H9 (cell line): ENCODE measurements at regions not wholly inside any gene's neighbourhood (a gene's known extent, or its start where the extent isn't known, plus 50 kb on each side); places are given as distances from the start of the nearest gene placed in this dataset.
"Not testable (repeated sequence)": the region's sequence is repeated elsewhere in the genome, so short reads cannot be mapped to it uniquely, and the experiment has no call there.

Experiments used
- DNase-seq: peaks from one replicate; pipeline ENCODE4 v3.0.0-alpha.2; 2017
- H2AFZ ChIP-seq: one replicate; pipeline ENCODE4 v1.6.1; 2013; ENCODE audit warnings: mild to moderate bottlenecking, low read length, control low read depth, moderate library complexity
- H2AK5ac ChIP-seq: 2 replicates; pipeline ENCODE4 v1.6.1; 2013; ENCODE audit warnings: low read length, control low read depth, mixed read lengths; ENCODE audit not compliant: insufficient read length
- H2BK120ac ChIP-seq: one replicate; pipeline ENCODE4 v1.6.1; 2013; ENCODE audit warnings: low read depth, mild to moderate bottlenecking, low read length, control low read depth, inconsistent platforms; ENCODE audit not compliant: poor library complexity, severe bottlenecking
- H2BK12ac ChIP-seq: 2 replicates; pipeline ENCODE4 v1.6.1; 2013; ENCODE audit warnings: low read length, control low read depth, mixed read lengths, low read depth; ENCODE audit not compliant: insufficient read length
- H2BK15ac ChIP-seq: 2 replicates; pipeline ENCODE4 v1.6.1; 2013; ENCODE audit warnings: low read depth, low read length, control low read depth
- H2BK20ac ChIP-seq: one replicate; pipeline ENCODE4 v1.6.1; 2013; ENCODE audit warnings: low read depth, mild to moderate bottlenecking, low read length, control low read depth, inconsistent platforms; ENCODE audit not compliant: poor library complexity, severe bottlenecking
- H2BK5ac ChIP-seq: 2 replicates; pipeline ENCODE4 v1.6.1; 2013; ENCODE audit warnings: low read length, control low read depth, mixed read lengths; ENCODE audit not compliant: insufficient read length
- H3K14ac ChIP-seq: 2 replicates; pipeline ENCODE4 v1.6.1; 2013; ENCODE audit warnings: low read length, control low read depth; ENCODE audit not compliant: insufficient read depth
- H3K18ac ChIP-seq: 2 replicates; pipeline ENCODE4 v1.6.1; 2013; ENCODE audit warnings: low read depth, mild to moderate bottlenecking, mixed read lengths, low read length, control low read depth; ENCODE audit not compliant: insufficient read length
- H3K23ac ChIP-seq: 2 replicates; pipeline ENCODE4 v1.6.1; 2013; ENCODE audit warnings: low read length, control low read depth, mixed read lengths, low read depth; ENCODE audit not compliant: insufficient read length
- H3K23me2 ChIP-seq: 2 replicates; pipeline ENCODE4 v1.6.1; 2013; ENCODE audit warnings: low read depth, mild to moderate bottlenecking, mixed read lengths, low read length, control low read depth; ENCODE audit not compliant: insufficient read length, poor library complexity, severe bottlenecking
- H3K27ac ChIP-seq: 2 replicates; pipeline ENCODE4 v1.5.1; 2013; ENCODE audit warnings: low read length, control low read depth, mixed read lengths, low read depth; ENCODE audit not compliant: insufficient read length
- H3K27me3 ChIP-seq: 2 replicates; pipeline ENCODE4 v1.6.1; 2013; ENCODE audit warnings: low read length, control low read depth, inconsistent platforms; ENCODE audit not compliant: insufficient read depth
- H3K4ac ChIP-seq: 2 replicates; pipeline ENCODE4 v1.6.1; 2013; ENCODE audit warnings: low read depth, mild to moderate bottlenecking, control low read depth, inconsistent platforms, low read length, moderate library complexity
- H3K4me1 ChIP-seq: 2 replicates; pipeline ENCODE4 v1.6.1; 2013; ENCODE audit warnings: low read length, control low read depth, inconsistent platforms; ENCODE audit not compliant: insufficient read depth
- H3K4me2 ChIP-seq: 2 replicates; pipeline ENCODE4 v1.6.1; 2013; ENCODE audit warnings: low read length, control low read depth, mixed read lengths; ENCODE audit not compliant: insufficient read length, insufficient read depth
- H3K56ac ChIP-seq: 2 replicates; pipeline ENCODE4 v1.6.1; 2013; ENCODE audit warnings: low read depth, mild to moderate bottlenecking, mixed read lengths, low read length, control low read depth; ENCODE audit not compliant: insufficient read length
- H3K79me1 ChIP-seq: 2 replicates; pipeline ENCODE4 v1.6.1; 2013; ENCODE audit warnings: low read depth, mild to moderate bottlenecking, moderate library complexity, low read length, control low read depth, inconsistent platforms; ENCODE audit not compliant: insufficient read depth, poor library complexity, severe bottlenecking
- H3K79me2 ChIP-seq: 2 replicates; pipeline ENCODE4 v1.6.1; 2013; ENCODE audit warnings: low read length, control low read depth, inconsistent platforms; ENCODE audit not compliant: insufficient read depth
- H3K9ac ChIP-seq: 2 replicates; pipeline ENCODE4 v1.6.1; 2013; ENCODE audit warnings: low read length, control low read depth, mixed read lengths; ENCODE audit not compliant: insufficient read length; ENCODE audit errors: extremely low read depth
- H3K9me3 ChIP-seq: one replicate; pipeline ENCODE4 v1.6.1; 2013; ENCODE audit warnings: low read depth, low read length, inconsistent platforms; ENCODE audit not compliant: control insufficient read depth
- H3T11ph ChIP-seq: one replicate; pipeline ENCODE4 v1.6.1; 2013; ENCODE audit warnings: mild to moderate bottlenecking, low read length, control low read depth, inconsistent platforms
- H4K20me1 ChIP-seq: one replicate; pipeline ENCODE4 v1.6.1; 2013; ENCODE audit not compliant: control insufficient read depth, insufficient read length, insufficient read depth
- H4K5ac ChIP-seq: 2 replicates; pipeline ENCODE4 v1.6.1; 2013; ENCODE audit warnings: low read depth, mild to moderate bottlenecking, mixed read lengths, low read length, control low read depth; ENCODE audit not compliant: insufficient read length
- H4K8ac ChIP-seq: replicated peaks from 2 replicates; pipeline ENCODE4 v1.6.1; 2013; ENCODE audit warnings: low read length, control low read depth, mixed read lengths, low read depth; ENCODE audit not compliant: insufficient read length
- H4K91ac ChIP-seq: 2 replicates; pipeline ENCODE4 v1.6.1; 2013; ENCODE audit warnings: low read depth, mild to moderate bottlenecking, moderate library complexity, mixed read lengths, low read length, control low read depth; ENCODE audit not compliant: insufficient read length
- H3K27ac Mint-ChIP-seq, 3 experiments: 2 replicates in 2 of 3; 3 replicates in 1 of 3; pipeline ENCODE4 v1.8.0; 2020 to 2021; ENCODE audit warnings: mixed read lengths in 3 of 3, mild to moderate bottlenecking in 1 of 3, moderate library complexity in 1 of 3
- H3K27me3 Mint-ChIP-seq: 2 replicates; pipeline ENCODE4 v1.8.0; 2021; ENCODE audit warnings: low read depth, mild to moderate bottlenecking, moderate library complexity, mixed read lengths
- H3K36me3 Mint-ChIP-seq, 3 experiments: 2 replicates in 2 of 3; 3 replicates in 1 of 3; pipeline ENCODE4 v1.8.0; 2020 to 2021; ENCODE audit warnings: low read depth in 3 of 3, mixed read lengths in 3 of 3; ENCODE audit not compliant: insufficient read depth in 1 of 3
- H3K4me1 Mint-ChIP-seq, 2 experiments: 2 replicates each; pipeline ENCODE4 v1.8.0; 2020; ENCODE audit warnings: mixed read lengths in 2 of 2
- H3K4me3 Mint-ChIP-seq, 2 experiments: 2 replicates in 1 of 2; 3 replicates in 1 of 2; pipeline ENCODE4 v1.8.0; 2020 to 2021; ENCODE audit warnings: mild to moderate bottlenecking in 2 of 2, mixed read lengths in 2 of 2, moderate library complexity in 1 of 2
- H3K9me3 Mint-ChIP-seq, 2 experiments: 2 replicates in 1 of 2; 3 replicates in 1 of 2; pipeline ENCODE4 v1.8.0; 2020; ENCODE audit warnings: mild to moderate bottlenecking in 2 of 2, mixed read lengths in 2 of 2, moderate library complexity in 1 of 2
- CTCF ChIP-seq: fragments of 200-600 bp; sonication (generic); conservative IDR thresholded peaks from 3 replicates; pipeline ENCODE4 v1.8.0; 2021; ENCODE audit warnings: antibody characterized with exemption, mild to moderate bottlenecking
- WGBS: extraction: QIAGEN DNeasy Blood & Tissue Kit; methylation state at CpG from one replicate; pipeline ENCODE4 v1.1.7; 2013; ENCODE audit warnings: missing lambda C conversion rate, low lambda C conversion rate, mixed read lengths; ENCODE audit not compliant: insufficient read length; ENCODE audit errors: extremely low coverage; 5-methylcytosine and 5-hydroxymethylcytosine counted together

GRCh38 chr6:4208158-4208557 lies 72.8 kb upstream of the ECI2 start:
- Histone ChIP-seq H2BK20ac (no peak overlapping the region), H3K9ac (no peak overlapping the region), H2BK12ac (no peak overlapping the region), H3K4ac (no peak overlapping the region), H3K27me3 (no peaks in the 10 kb centered on the region), H3K4me2 (no peak overlapping the region), H4K5ac (no peak overlapping the region), H3K9me3 (peaks cover 10% of the 10 kb centered on the region), H2BK5ac (no peak overlapping the region), H2AFZ (no peak overlapping the region), H3K4me1 (no peaks in the 10 kb centered on the region), H3K23me2 (no peaks in the 10 kb centered on the region), H2BK15ac (no peak overlapping the region), H3K18ac (no peak overlapping the region), H3K27ac (no peak overlapping the region), H4K8ac (no peak overlapping the region), H3K79me1 (no peaks in the 10 kb centered on the region), H4K91ac (no peak overlapping the region), H3T11ph (no peak overlapping the region), H3K56ac (no peak overlapping the region), H3K14ac (no peak overlapping the region), H2AK5ac (no peak overlapping the region), H2BK120ac (no peak overlapping the region), H3K23ac (no peak overlapping the region), H4K20me1 (no peaks in the 10 kb centered on the region), H3K79me2 (no peaks in the 10 kb centered on the region)
- no peak overlapping the region for H3K4me3 Mint-ChIP-seq
- peaks cover 36% of the 10 kb centered on the region in 2 experiments for H3K9me3 Mint-ChIP-seq
- H3K27me3 Mint-ChIP-seq: peaks cover 8% of the 10 kb centered on the region
- peaks cover 4% of the 10 kb centered on the region in 2 experiments for H3K4me1 Mint-ChIP-seq
- no CpG with 5 or more reads among the region's 2 CpGs for WGBS
- DNase-seq: no peak
- no peak for TF ChIP-seq CTCF
- no peak overlapping the region for H3K27ac Mint-ChIP-seq
- peaks cover 11 to 32% (median 22%) of the 10 kb centered on the region in 3 experiments for H3K36me3 Mint-ChIP-seq

- no CpG with 5 or more reads among the region's 21 CpGs for WGBS
- H3K23ac ChIP-seq: not testable (repeated sequence)
These were observed 68.5 kb upstream of the ECI2 start for GRCh38 chr6:4203642-4204417.

More at GRCh38 chr6:4203642-4204417, 68.5 kb upstream of the ECI2 start:
- not testable (repeated sequence) for H3K18ac ChIP-seq, H3K4ac ChIP-seq, H3K4me1 Mint-ChIP-seq, H4K91ac ChIP-seq, H3K27me3 ChIP-seq, H3K27ac ChIP-seq, H3K79me1 ChIP-seq, H3K14ac ChIP-seq, H2AK5ac ChIP-seq, H2BK5ac ChIP-seq, H3K4me2 ChIP-seq, H4K20me1 ChIP-seq, H2BK120ac ChIP-seq, H4K8ac ChIP-seq, H2BK15ac ChIP-seq, H3K4me1 ChIP-seq, H2BK20ac ChIP-seq, DNase-seq, H3K4me3 Mint-ChIP-seq, H3K79me2 ChIP-seq, H3K56ac ChIP-seq, H3K23me2 ChIP-seq, H3K9me3 ChIP-seq, H3K27me3 Mint-ChIP-seq, H3T11ph ChIP-seq, H3K9ac ChIP-seq, H2AFZ ChIP-seq, H2BK12ac ChIP-seq, H4K5ac ChIP-seq, H3K27ac Mint-ChIP-seq
- Mint-ChIP-seq H3K9me3 (peaks cover 44 to 46% of the 10 kb centered on the region in 2 experiments), H3K36me3 (peaks cover 12 to 30% (median 23%) of the 10 kb centered on the region in 3 experiments)
